Upper lobe of left lung (tissue), 6 donors: ENCODE measurements at regions not wholly inside any gene's neighbourhood (a gene's known extent, or its start where the extent isn't known, plus 50 kb on each side); places are given as distances from the start of the nearest gene placed in this dataset.

Experiments used
- ATAC-seq, 2 donors: fragments of 200-7000 bp; cut with Tn5 transposase; one replicate each; pipeline ENCODE4 v1.9.1; 2022; ENCODE audit warnings: mild to moderate bottlenecking in 2 of 2, moderate library complexity in 2 of 2; ENCODE audit not compliant: low FRiP score in 2 of 2
- DNase-seq, 2 donors: peaks; one replicate each; pipeline ENCODE4 v3.0.0-alpha.2; 2019 to 2020
- H3K27ac ChIP-seq, 4 donors: fragments of 200-600 bp; sonication (generic); one replicate each; pipeline ENCODE4 v1.5.1; 2016 to 2019
- H3K27me3 ChIP-seq, 4 donors: fragments of 200-600 bp; sonication (generic); one replicate each; pipeline ENCODE4 v1.5.1; 2017 to 2019
- H3K36me3 ChIP-seq, 4 donors: fragments of 200-600 bp; sonication (generic); one replicate each; pipeline ENCODE4 v1.5.1; 2016 to 2019
- H3K4me1 ChIP-seq, 4 donors: fragments of 200-600 bp; sonication (generic); one replicate each; pipeline ENCODE4 v1.5.1; 2018 to 2019
- H3K4me3 ChIP-seq, 4 donors: fragments of 200-600 bp; sonication (generic); one replicate each; pipeline ENCODE4 v1.5.1; 2017 to 2019; ENCODE audit warnings: mild to moderate bottlenecking in 2 of 4, moderate library complexity in 1 of 4
- H3K9me3 ChIP-seq, 4 donors: fragments of 200-600 bp; sonication (generic); one replicate each; pipeline ENCODE4 v1.5.1; 2018 to 2019
- EP300 ChIP-seq, 4 donors: sonication (generic); formaldehyde crosslinking; IDR thresholded peaks; one replicate each; pipeline ENCODE4 v1.5.1; 2017; ENCODE audit warnings: antibody characterized with exemption in 4 of 4, control low read depth in 2 of 4
- POLR2A ChIP-seq, 4 donors: fragments of 450-650 bp; IDR thresholded peaks; one replicate each; pipeline ENCODE4 v1.5.1; 2016 to 2017; ENCODE audit warnings: antibody characterized with exemption in 4 of 4, mild to moderate bottlenecking in 2 of 4
- POLR2AphosphoS5 ChIP-seq, 2 donors: sonication (generic); formaldehyde crosslinking; IDR thresholded peaks; one replicate each; pipeline ENCODE4 v1.5.1; 2017; ENCODE audit warnings: antibody characterized with exemption in 2 of 2
- WGBS, 2 donors: methylation state at CpG; one replicate each; pipeline ENCODE4 v1.1.5; 2017 to 2018; 5-methylcytosine and 5-hydroxymethylcytosine counted together
- TF ChIP-seq, protein P1 (sequence below), 6 experiments: fragments of 450-650 bp in 4 of 6; fragments of 200-600 bp in 2 of 6; sonication (generic) in 2 of 6; IDR thresholded peaks; one replicate each; pipeline ENCODE4 v1.5.1; 2016 to 2019; ENCODE audit warnings: antibody characterized with exemption in 6 of 6
- donor health status: DM: no; HTN: no; CAD: no; lungs with moderate emphysema.
- donor health status: DM: no; HTN: yes; CAD: no; lungs with severe emphysema.

DNA sequence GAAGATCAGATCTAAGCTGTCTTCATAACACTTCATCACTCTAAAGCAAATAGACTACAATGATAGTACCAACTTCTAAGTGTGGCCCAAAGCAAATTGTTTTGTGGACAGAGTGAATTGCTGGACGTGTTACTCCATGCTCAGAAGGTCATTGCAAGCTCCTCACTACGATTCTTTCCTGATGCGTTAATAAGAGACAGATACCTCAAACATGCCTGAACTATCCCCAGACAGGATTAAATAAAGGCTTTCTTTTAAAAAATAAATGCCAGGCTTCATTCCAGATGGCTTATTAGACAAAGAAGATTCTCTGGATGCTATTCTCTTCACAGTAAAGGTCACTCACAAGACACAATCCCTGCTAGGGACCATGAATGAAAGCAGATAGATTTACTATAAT is 621.2 kb downstream of the DCDC2C start:
- DNase-seq, result no peak
- no peak overlapping the region for H3K27ac ChIP-seq

DNA sequence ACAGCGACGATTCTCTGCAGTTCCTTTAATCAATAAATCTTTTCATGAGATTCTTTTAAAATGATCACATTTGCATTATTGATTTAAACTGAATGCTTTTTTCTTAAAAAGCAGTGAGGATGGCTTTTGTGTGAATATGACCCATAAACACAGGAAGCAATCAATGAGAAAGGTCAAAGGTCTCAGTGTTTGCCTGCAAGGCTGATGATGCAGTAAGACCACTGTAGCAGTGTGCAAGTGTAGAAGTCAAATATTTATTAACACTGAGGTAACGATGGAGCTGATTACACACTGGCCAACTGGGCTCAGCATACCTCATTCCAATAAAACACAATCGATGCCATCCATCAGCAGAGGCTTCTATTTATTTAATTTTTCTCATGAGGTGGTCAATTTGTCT is 633.5 kb downstream of the DCDC2C start:
- Histone ChIP-seq H3K4me1 (no peaks in the 10 kb centered on the region), H3K27ac (no peak overlapping the region), H3K4me3 (no peak overlapping the region), H3K9me3 (no peaks in the 10 kb centered on the region), H3K27me3 (no peaks in the 10 kb centered on the region), H3K36me3 (no peaks in the 10 kb centered on the region)
- WGBS, 2 donors, result 61 to 69% methylated on average over 4 of the region's 4 CpGs
- no peak for ATAC-seq
- DNase-seq, result no peak
- TF ChIP-seq, protein P1, sequence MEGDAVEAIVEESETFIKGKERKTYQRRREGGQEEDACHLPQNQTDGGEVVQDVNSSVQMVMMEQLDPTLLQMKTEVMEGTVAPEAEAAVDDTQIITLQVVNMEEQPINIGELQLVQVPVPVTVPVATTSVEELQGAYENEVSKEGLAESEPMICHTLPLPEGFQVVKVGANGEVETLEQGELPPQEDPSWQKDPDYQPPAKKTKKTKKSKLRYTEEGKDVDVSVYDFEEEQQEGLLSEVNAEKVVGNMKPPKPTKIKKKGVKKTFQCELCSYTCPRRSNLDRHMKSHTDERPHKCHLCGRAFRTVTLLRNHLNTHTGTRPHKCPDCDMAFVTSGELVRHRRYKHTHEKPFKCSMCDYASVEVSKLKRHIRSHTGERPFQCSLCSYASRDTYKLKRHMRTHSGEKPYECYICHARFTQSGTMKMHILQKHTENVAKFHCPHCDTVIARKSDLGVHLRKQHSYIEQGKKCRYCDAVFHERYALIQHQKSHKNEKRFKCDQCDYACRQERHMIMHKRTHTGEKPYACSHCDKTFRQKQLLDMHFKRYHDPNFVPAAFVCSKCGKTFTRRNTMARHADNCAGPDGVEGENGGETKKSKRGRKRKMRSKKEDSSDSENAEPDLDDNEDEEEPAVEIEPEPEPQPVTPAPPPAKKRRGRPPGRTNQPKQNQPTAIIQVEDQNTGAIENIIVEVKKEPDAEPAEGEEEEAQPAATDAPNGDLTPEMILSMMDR (IDR thresholded peaks at IDR 0.05), result no peak
- TF ChIP-seq EP300 (IDR thresholded peaks at IDR 0.05), result no peak
- no peak for TF ChIP-seq POLR2A (IDR thresholded peaks at IDR 0.05)
- no peak for TF ChIP-seq POLR2AphosphoS5 (IDR thresholded peaks at IDR 0.05)

More for the DNA sequence above, 621.2 kb downstream of the DCDC2C start:
- Histone ChIP-seq H3K4me3 (no peak overlapping the region), H3K9me3 (no peaks in the 10 kb centered on the region), H3K4me1 (no peaks in the 10 kb centered on the region), H3K27me3 (no peaks in the 10 kb centered on the region), H3K36me3 (no peaks in the 10 kb centered on the region)
- WGBS, 2 donors, result 59 to 75% methylated on average over 3 of the region's 3 CpGs
- TF ChIP-seq POLR2A (IDR thresholded peaks at IDR 0.05) (no peak), EP300 (IDR thresholded peaks at IDR 0.05) (no peak), POLR2AphosphoS5 (IDR thresholded peaks at IDR 0.05) (no peak)
- TF ChIP-seq, protein P1 (IDR thresholded peaks at IDR 0.05), result no peak
- ATAC-seq, result no peak

DNA sequence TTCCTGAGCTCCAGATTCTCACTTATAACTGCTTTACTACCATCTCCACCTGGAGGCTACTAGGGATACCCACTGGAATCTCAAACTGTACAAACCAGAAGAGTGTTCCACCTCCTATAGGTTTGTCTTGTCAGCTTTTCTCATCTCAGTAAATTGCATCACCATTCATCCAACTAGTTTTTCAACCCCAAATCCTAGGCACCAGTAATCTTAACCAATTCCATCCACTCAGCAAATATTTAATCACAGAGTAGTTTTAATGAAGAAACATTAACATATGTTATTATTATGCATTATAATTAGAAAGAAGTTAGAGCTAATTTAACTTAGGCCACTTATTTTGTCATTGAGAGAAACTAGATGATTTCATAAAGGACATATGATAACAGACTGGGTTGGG is 635.0 kb downstream of the DCDC2C start:
- no peaks in the 10 kb centered on the region for H3K9me3 ChIP-seq
- H3K4me3 ChIP-seq, result no peak overlapping the region
- no peaks in the 10 kb centered on the region for H3K4me1 ChIP-seq
- H3K36me3 ChIP-seq, result no peaks in the 10 kb centered on the region
- H3K27ac ChIP-seq, result no peak overlapping the region
- DNase-seq, result no peak
- ATAC-seq, result no peak
- TF ChIP-seq POLR2A (IDR thresholded peaks at IDR 0.05) (no peak), POLR2AphosphoS5 (IDR thresholded peaks at IDR 0.05) (no peak), EP300 (IDR thresholded peaks at IDR 0.05) (no peak)
- TF ChIP-seq, protein P1 (IDR thresholded peaks at IDR 0.05), result no peak
- no peaks in the 10 kb centered on the region for H3K27me3 ChIP-seq

DNA sequence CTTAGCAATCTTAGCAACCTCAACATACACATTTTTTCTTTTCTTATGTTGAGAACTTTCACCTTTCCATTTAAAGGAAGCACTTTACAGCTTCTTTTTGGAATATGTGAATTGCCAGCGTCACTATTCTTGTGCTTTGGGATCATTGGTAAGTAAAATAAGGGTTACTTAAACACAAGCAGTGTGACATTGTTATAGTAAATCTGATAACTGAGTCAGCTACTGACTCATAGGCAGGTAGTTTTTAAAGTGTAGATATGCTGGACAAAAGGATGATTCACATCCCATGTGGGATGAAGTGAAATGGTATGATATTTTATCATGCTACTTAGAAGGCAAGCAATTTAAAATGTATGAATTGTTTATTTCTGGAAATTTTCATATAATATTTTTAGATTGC is 637.2 kb downstream of the DCDC2C start:
- H3K4me3 ChIP-seq, result no peak overlapping the region
- no peak for ATAC-seq
- no peak for TF ChIP-seq POLR2A (IDR thresholded peaks at IDR 0.05)
- TF ChIP-seq, protein P1 (IDR thresholded peaks at IDR 0.05), result no peak
- TF ChIP-seq EP300 (IDR thresholded peaks at IDR 0.05), result no peak
- no peak for TF ChIP-seq POLR2AphosphoS5 (IDR thresholded peaks at IDR 0.05)
- WGBS, 2 donors, result 66 to 81% methylated on average over 1 of the region's 1 CpG
- H3K4me1 ChIP-seq, result no peaks in the 10 kb centered on the region
- no peak for DNase-seq
- no peaks in the 10 kb centered on the region for H3K9me3 ChIP-seq
- H3K36me3 ChIP-seq, result no peaks in the 10 kb centered on the region
- no peak overlapping the region for H3K27ac ChIP-seq
- no peaks in the 10 kb centered on the region for H3K27me3 ChIP-seq

DNA sequence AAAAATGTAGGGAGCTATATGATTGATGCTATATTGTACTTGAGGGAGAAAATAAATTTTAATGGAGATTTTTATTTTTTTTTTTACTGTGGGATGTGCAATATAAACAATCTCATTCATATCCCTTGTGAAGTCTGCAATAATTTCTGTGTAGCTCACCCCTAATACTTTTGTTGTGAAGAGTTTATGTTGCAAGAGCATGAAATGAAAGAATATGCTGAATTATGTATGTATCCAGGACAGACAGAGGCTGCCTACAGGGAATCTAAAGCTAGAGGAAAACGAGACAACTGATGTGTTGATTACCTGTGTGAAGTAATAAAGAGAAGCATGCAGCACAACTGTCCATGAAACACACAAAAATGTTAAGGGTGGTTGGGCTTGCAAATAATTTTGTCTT is 643.3 kb downstream of the DCDC2C start:
- no peaks in the 10 kb centered on the region for H3K4me1 ChIP-seq
- H3K4me3 ChIP-seq, result no peak overlapping the region
- no peak for ATAC-seq
- no peak for DNase-seq
- H3K27me3 ChIP-seq, result no peaks in the 10 kb centered on the region
- TF ChIP-seq, protein P1 (IDR thresholded peaks at IDR 0.05), result no peak
- TF ChIP-seq EP300 (IDR thresholded peaks at IDR 0.05), result no peak
- no peak for TF ChIP-seq POLR2AphosphoS5 (IDR thresholded peaks at IDR 0.05)
- TF ChIP-seq POLR2A (IDR thresholded peaks at IDR 0.05), result no peak
- no peaks in the 10 kb centered on the region for H3K36me3 ChIP-seq
- 42 to 44% methylated on average over 1 of the region's 1 CpG for WGBS, 2 donors
- H3K9me3 ChIP-seq, result no peaks in the 10 kb centered on the region
- no peak overlapping the region for H3K27ac ChIP-seq
